CD4-positive, alpha-beta T cell treated with Interleukin-15 for 1 hour (primary cell): ENCODE measurements at regions not wholly inside any gene's neighbourhood (a gene's known extent, or its start where the extent isn't known, plus 50 kb on each side); places are given as distances from the start of the nearest gene placed in this dataset.
"Not testable (repeated sequence)": the region's sequence is repeated elsewhere in the genome, so short reads cannot be mapped to it uniquely, and the experiment has no call there.

Experiments
- DNase-seq: peaks from one replicate; pipeline ENCODE4 v3.0.0-alpha.2; 2020

DNA sequence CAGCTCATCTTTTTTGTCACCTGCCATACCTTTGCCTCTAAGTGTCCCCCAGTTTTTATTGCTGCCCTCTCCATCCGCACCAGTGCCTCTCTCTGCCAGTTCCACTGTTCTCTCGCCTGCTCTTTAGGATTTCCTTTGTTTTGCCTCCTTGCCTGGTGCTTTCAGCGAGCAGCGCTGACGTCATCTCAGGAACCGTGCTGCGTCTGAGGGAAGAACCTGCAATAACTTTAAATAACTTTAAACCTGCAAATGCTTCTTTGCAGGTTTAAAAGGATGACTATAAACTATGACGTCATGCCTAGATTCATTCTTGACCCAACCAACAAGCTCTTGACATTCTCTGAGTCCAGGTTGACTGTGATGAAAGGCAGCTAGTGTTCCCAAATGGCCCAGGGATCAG, 105.1 kb downstream of the LRRC74B start:
- DNase-seq, result peak; percentile 16

DNA sequence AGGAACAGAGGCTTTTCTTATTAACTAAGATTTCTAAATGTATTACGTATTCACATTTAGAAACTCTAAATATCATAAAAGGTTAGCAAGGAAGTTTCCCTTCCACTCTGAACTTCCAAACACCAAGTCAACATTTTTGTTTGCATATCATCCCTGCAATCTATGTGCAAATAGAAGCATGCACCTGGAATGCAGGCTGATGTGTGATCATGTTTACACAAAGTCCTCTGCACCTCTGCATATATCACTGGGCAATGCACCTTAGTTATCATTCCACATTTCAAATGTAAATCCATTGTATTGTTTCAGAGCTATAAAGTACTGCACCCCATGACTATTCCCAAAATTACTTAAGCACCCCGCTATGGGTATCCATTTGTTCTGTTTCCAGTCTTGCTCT, 142.1 kb downstream of the LRRC74B start:
- not testable (repeated sequence) for DNase-seq

DNA sequence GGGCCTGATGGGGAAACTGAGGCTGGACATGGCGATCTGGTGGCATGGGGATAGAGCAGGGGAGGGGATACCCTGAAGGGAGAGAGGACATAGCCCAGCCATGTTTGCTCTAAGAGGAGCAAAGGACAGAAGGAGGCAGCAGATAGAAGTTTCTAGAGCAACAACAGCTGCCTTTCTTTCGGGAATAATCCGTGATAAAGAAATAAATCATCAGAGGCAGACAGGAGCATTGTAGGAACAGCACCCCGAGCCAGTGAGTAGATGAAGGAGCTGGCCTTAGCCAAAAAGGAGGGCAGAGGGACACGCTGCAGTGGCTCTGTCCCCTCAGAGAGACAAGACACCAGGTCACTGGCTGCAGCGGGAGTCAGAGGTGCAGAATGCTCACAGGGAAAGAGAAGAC, 166.3 kb downstream of the LRRC74B start:
- DNase-seq, result not testable (repeated sequence)

DNA sequence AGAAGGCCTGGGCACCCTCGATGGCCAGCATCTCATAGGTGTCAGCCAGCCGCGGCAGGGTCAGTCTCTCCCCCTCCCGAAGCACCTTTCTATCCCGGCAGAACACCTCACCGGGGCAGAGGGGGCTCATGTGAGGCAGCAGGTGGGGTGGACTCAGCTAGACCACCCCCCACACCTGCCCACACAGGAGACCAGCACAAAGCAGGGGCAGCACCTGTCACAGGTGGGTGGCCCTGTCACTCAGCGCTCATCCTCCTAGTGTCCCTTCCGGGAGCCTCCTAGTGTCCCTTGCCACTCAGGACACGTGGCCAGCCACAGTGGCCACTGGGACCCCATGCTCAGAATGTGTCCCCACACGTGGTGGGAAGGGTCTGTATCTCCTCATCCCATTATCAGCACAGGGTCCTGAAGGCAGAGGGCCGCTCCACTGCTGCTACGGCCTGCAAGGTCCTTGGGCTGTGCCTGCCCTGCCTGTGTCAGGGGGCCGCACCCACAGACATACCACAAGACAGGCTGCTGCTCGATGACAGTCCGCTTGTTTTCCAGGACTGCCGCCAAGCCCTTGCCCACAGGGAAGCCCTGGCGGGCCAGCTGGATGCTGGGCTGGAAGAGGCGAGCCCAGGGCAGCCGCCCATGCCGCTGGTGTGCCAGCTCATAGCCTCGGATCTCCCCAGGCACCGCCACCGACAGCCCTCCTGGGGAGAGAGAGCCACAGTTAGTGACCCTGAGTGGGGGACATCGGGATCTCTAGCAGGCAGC, 167.4 kb upstream of the RIMBP3B start:
- not testable (repeated sequence) for DNase-seq

DNA sequence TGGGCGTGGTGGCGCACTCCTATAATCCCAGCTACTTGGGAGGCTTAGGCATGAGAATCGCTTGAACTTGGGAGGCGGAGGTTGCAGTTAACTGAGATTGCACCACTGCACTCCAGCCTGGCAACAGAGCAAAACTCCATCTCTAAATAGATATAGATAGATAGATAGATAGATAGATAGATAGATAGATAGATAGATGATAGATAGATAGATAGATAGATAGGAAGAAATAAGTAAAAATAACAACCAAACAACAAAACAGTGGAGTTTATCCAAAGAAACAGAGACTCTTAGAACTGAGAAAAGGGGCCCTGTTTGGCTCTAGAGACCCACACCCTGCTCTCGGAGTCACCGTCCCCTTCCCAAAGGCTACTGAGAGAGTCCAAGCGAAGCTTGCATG, 158.7 kb upstream of the RIMBP3B start:
- DNase-seq, result peak; percentile 3

DNA sequence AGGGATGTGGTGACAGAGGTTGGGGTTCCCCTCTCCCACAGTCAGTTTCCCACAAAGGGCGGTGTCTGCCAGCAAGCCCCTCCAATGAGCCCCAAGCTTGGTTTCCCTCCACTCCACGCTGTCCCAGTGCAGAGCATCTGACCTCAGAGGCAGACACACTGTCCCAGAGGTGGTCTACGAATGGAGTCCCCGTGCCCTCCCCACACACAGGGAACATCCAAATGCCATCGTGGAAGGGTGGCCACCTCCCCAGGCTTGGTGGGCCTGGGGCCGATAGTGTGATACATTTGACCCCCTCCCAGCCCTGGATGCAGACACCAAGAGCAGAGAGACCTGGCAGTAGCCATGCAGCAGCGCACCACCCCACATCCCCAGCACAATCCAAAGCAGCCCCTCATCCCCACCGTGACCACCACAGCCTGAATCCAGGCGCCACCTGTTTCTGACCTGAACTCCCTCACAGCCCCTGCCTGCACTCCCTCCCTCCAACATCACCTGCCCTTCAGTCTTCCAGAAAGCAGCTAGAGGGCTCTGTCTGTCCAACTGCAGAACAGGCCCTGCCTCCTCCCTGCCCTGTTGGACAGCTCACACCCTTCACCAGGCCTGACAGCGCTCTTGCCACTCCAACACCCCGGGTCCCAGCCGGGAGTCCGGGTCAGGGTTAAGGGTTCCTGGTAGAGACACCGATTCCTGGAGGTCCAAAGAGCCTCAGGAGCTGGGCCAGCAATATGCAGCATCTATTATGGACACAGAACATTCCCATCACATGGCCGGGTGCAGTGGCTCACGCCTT, 156.5 kb upstream of the RIMBP3B start:
- DNase-seq, result peak; percentile 0

DNA sequence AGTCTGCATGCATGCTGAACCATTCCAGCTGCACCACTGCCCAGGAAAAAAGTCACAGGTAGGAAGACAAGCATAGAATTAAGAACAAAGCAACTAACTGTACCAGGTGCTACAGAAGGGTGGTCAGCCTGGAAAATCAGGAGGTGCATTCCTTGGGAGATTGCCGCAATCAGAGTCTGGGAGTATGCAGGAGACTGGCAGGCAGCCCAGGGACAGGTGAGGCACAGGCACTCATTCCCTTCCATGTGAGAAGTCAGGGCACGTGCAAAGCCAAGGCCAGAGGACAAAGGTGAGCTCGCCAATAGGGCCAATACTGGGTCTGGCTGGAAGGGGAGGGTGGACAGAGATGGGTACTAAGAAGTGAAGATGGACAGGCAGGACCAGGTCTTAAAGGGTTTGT, 132.1 kb upstream of the RIMBP3B start:
- DNase-seq, result not testable (repeated sequence)

DNA sequence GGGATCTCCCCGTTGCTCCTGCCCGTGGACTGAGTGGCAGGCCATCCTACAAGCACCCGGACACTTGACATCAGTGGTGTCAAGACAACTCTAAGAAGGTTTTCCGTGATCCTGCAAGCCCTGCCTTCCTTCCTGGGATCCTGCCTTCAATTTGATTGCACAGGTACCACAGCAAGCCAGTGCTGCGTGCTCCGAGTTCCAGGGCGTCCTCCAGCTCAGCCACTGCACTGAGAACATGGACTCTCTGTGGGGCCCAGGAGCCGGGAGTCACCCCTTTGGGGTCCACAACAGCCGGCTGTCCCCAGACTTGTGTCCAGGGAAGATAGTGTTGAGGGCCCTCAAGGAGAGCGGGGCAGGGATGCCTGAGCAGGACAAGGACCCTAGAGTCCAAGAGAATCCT, 100.9 kb upstream of the RIMBP3B start:
- DNase-seq, result not testable (repeated sequence)

DNA sequence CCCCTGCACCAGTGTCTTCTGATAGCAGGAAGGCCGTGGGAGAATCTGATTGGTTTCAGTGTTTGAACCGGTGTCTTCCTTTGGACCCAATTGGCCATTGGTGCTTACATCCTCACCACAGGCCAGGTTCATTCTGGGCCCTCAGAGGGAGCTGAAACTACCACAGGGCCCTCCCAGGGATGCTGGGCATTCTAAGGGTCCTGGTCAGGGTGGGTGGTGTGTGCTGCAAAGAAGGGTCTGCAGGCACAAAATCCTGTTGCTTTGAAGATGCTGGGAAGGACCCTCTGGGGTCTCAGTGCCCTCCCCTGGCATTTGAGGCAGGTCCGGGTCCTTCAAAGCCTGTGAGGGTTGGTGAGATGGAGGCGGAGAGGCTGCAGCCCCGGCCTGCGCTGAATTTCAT, 89.8 kb upstream of the RIMBP3B start:
- DNase-seq, result not testable (repeated sequence)

DNA sequence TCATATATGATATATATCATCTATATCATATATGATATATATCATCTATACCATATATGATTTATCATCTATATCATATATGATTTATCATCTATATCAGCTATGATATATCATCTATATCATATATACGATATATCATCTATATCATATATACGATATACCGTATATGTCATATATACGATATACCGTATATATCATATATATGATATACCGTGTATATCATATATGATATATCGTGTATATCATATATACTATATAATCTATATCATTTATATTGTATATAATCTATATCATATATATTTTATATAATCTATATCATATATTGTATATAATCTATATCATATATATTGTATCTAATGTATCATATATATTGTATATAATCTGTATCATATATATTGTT, 55.9 kb upstream of the RIMBP3B start:
- not testable (repeated sequence) for DNase-seq
